ENCODE measurements at regions not wholly inside any gene's neighbourhood (a gene's known extent, or its start where the extent isn't known, plus 50 kb on each side); places are given as distances from the start of the nearest gene placed in this dataset.

GRCh38 chr6:100153636-100154275 is 159.7 kb upstream of the MCHR2 start:
- Histone ChIP-seq H3K4me1 (no peaks in the 10 kb centered on the region), H3K36me3 (no peaks in the 10 kb centered on the region), H3K9me3 (no peaks in the 10 kb centered on the region), H3K4me3 (no peak overlapping the region), H3K27ac (no peak overlapping the region), H3K27me3 (no peaks in the 10 kb centered on the region)
- no peak for ATAC-seq
- TF ChIP-seq, protein P1, sequence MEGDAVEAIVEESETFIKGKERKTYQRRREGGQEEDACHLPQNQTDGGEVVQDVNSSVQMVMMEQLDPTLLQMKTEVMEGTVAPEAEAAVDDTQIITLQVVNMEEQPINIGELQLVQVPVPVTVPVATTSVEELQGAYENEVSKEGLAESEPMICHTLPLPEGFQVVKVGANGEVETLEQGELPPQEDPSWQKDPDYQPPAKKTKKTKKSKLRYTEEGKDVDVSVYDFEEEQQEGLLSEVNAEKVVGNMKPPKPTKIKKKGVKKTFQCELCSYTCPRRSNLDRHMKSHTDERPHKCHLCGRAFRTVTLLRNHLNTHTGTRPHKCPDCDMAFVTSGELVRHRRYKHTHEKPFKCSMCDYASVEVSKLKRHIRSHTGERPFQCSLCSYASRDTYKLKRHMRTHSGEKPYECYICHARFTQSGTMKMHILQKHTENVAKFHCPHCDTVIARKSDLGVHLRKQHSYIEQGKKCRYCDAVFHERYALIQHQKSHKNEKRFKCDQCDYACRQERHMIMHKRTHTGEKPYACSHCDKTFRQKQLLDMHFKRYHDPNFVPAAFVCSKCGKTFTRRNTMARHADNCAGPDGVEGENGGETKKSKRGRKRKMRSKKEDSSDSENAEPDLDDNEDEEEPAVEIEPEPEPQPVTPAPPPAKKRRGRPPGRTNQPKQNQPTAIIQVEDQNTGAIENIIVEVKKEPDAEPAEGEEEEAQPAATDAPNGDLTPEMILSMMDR (IDR thresholded peaks at IDR 0.05 in 4 of 5, conservative IDR thresholded peaks at IDR 0.05 in 1 of 5), result no peak
- TF ChIP-seq POLR2A (IDR thresholded peaks at IDR 0.05), result no peak
- DNase-seq, result no peak
- in situ Hi-C loops (cut with MboI; ENCODE audit: low sequenced_read_pairs in 4 of 4) (no loop called here), intact Hi-C loops (cut with DNase I; ENCODE audit: low total_unique reads) (no loop called here)

DNA sequence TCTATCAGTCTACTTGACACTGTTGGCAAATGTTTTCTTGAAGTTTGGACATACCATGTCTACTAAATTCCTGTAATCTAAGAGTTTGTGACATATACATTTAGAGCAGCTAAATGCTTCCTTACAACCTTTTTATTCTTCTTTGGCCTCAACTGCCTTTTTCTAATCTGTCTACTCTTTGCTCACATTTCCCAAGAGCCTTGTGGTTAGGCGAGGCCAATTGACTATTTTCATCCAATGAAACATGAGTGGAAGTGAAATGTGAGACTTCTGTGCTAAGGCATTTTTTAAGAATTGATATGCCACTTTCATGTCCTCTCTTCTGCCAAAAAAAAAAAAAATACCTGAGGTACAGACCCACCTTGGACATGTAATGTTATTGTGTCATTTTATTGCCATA is 158.2 kb upstream of the MCHR2 start:
- TF ChIP-seq, protein P1 (IDR thresholded peaks at IDR 0.05 in 4 of 5, conservative IDR thresholded peaks at IDR 0.05 in 1 of 5), result no peak
- TF ChIP-seq POLR2A (IDR thresholded peaks at IDR 0.05), result no peak
- no peaks in the 10 kb centered on the region for H3K27me3 ChIP-seq
- no peak for DNase-seq
- no peak overlapping the region for H3K27ac ChIP-seq
- no peak overlapping the region for H3K4me3 ChIP-seq
- ATAC-seq, result no peak
- intact Hi-C loops (cut with DNase I; ENCODE audit: low total_unique reads) (no loop called here), in situ Hi-C loops (cut with MboI; ENCODE audit: low sequenced_read_pairs in 4 of 4) (no loop called here)
- no peaks in the 10 kb centered on the region for H3K36me3 ChIP-seq
- H3K9me3 ChIP-seq, result no peaks in the 10 kb centered on the region
- no peaks in the 10 kb centered on the region for H3K4me1 ChIP-seq

DNA sequence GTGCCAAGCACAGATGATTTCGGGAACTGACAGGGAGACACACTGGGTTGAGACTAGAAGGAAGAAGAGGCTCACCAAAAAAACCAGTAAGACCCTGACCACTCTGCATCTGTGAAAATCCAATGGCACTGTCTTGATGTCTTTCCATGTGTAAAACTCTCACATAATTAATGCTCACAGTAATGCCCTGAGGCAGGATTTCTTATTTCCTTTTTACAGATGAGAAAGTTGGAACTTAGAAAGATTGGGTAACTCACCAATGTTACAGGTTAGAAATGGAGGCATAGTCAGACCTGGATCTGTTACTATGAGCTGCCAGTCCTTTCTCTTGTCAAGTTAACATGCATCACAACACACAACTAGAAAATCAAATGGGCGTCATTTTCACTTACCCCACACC is 151.0 kb upstream of the MCHR2 start:
- intact Hi-C loops (cut with DNase I; ENCODE audit: low total_unique reads) (no loop called here), in situ Hi-C loops (cut with MboI; ENCODE audit: low sequenced_read_pairs in 4 of 4) (no loop called here)
- Histone ChIP-seq H3K36me3 (no peaks in the 10 kb centered on the region), H3K4me3 (no peak overlapping the region), H3K9me3 (no peaks in the 10 kb centered on the region), H3K27ac (no peak overlapping the region), H3K27me3 (no peaks in the 10 kb centered on the region), H3K4me1 (no peaks in the 10 kb centered on the region)
- DNase-seq (no peak), ATAC-seq (no peak)
- TF ChIP-seq, protein P1 (IDR thresholded peaks at IDR 0.05 in 4 of 5, conservative IDR thresholded peaks at IDR 0.05 in 1 of 5), result no peak
- no peak for TF ChIP-seq POLR2A (IDR thresholded peaks at IDR 0.05)

GRCh38 chr6:100138346-100139022 is 144.5 kb upstream of the MCHR2 start:
- TF ChIP-seq POLR2A (IDR thresholded peaks at IDR 0.05), result no peak
- TF ChIP-seq, protein P1 (IDR thresholded peaks at IDR 0.05 in 4 of 5, conservative IDR thresholded peaks at IDR 0.05 in 1 of 5), result no peak
- H3K27me3 ChIP-seq, result no peaks in the 10 kb centered on the region
- no peak overlapping the region for H3K27ac ChIP-seq
- H3K4me1 ChIP-seq, result no peaks in the 10 kb centered on the region
- no peak for ATAC-seq
- no peaks in the 10 kb centered on the region for H3K36me3 ChIP-seq
- no peak for DNase-seq
- no peaks in the 10 kb centered on the region for H3K9me3 ChIP-seq
- intact Hi-C loops (cut with DNase I; ENCODE audit: low total_unique reads), result no loop called here
- no peak overlapping the region for H3K4me3 ChIP-seq
- in situ Hi-C loops (cut with MboI; ENCODE audit: low sequenced_read_pairs in 4 of 4), result no loop called here
